ENCODE measurements at regions not wholly inside any gene's neighbourhood (a gene's known extent, or its start where the extent isn't known, plus 50 kb on each side); places are given as distances from the start of the nearest gene placed in this dataset.

DNA sequence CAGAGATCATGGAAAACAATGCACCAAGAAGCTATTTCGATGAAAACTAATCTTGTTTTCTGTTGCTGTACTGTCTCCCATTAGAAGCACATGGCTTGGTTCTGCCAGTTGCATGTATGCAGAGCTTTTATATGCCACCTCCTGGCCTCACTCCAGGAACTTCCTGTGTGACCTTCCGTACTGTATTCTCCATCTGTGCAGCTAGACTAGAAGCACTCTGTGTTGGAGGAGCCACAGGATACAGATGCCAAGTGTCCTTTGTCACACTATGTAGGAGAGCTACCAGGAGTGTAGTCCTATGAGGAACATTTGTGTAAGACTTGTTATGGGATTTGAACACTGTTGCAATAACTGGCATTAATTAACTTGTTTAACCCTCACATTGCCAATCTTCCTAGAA, 503.5 kb upstream of the TPK1 start:
- ChIA-PET POLR2A (no interaction called here), RAD21 (ENCODE audit: unreplicated experiment) (interaction anchor here (0.5 kb wide), 1 partner anchor 85 kb away, joined by 4 read pairs; no protein-coding TSS in a partner anchor), SMC1A (ENCODE audit: uncharacterized antibody, unreplicated experiment) (no interaction called here), CTCF (interaction anchor here (0.9 kb wide), 1 partner anchor 23 kb away, joined by 3 read pairs; no protein-coding TSS in a partner anchor)
- Histone ChIP-seq H3K36me3 (ENCODE audit: control insufficient read depth in 2 of 2, insufficient read depth in 2 of 2, low read length in 1 of 2) (no peaks in the 10 kb centered on the region), H3K9ac (ENCODE audit: control insufficient read depth, insufficient read depth, low read length) (no peak overlapping the region), H4K20me1 (ENCODE audit: control insufficient read depth, insufficient read depth) (no peaks in the 10 kb centered on the region), H3K4me3 (no peak overlapping the region), H3K79me2 (ENCODE audit: control insufficient read depth, insufficient read depth, low read length) (no peaks in the 10 kb centered on the region), H2AFZ (ENCODE audit: control insufficient read depth, low read depth, low read length) (no peak overlapping the region), H3K4me2 (ENCODE audit: control insufficient read depth, insufficient read depth) (no peak overlapping the region), H3K9me3 (replicated peaks; ENCODE audit: control insufficient read depth, insufficient read depth, low read length) (no peaks in the 10 kb centered on the region), H3K27me3 (replicated peaks in 1 of 2; ENCODE audit: control insufficient read depth in 2 of 2, insufficient read depth in 2 of 2, low read length in 1 of 2) (no peaks in the 10 kb centered on the region), H3K27ac (ENCODE audit: control insufficient read depth, insufficient read depth) (no peak overlapping the region), H3K4me1 (ENCODE audit: control insufficient read depth, insufficient read depth, low read length) (no peaks in the 10 kb centered on the region)
- 30% methylated on average over 2 of the region's 2 CpGs for WGBS (ENCODE audit: insufficient coverage, insufficient replicate concordance, low lambda C conversion rate, missing lambda C conversion rate)
- FAIRE-seq (no peak), DNase-seq (ENCODE audit: low read depth, low spot score) (no peak), ATAC-seq (no peak)
- intact Hi-C loops (cut with micrococcal nuclease; ENCODE audit: unreplicated experiment) (no loop called here), in situ Hi-C loops (cut with MboI) (no loop called here)
- BruUV-seq (replicated peaks): no TSS peak
- TF ChIP-seq SMAD5 (IDR thresholded peaks at IDR 0.05; ENCODE audit: low read depth) (no peak), MEF2B (IDR thresholded peaks at IDR 0.05; ENCODE audit: partially characterized antibody, poor library complexity, severe bottlenecking) (no peak), TARDBP (IDR thresholded peaks at IDR 0.05; ENCODE audit: borderline replicate concordance) (no peak), CBX3 (IDR thresholded peaks at IDR 0.05; ENCODE audit: borderline replicate concordance, low read depth) (no peak), SUZ12 (IDR thresholded peaks at IDR 0.05; ENCODE audit: unreplicated experiment) (no peak), HDAC6 (IDR thresholded peaks at IDR 0.05; ENCODE audit: unreplicated experiment) (no peak)
- TF ChIP-seq, protein P1, sequence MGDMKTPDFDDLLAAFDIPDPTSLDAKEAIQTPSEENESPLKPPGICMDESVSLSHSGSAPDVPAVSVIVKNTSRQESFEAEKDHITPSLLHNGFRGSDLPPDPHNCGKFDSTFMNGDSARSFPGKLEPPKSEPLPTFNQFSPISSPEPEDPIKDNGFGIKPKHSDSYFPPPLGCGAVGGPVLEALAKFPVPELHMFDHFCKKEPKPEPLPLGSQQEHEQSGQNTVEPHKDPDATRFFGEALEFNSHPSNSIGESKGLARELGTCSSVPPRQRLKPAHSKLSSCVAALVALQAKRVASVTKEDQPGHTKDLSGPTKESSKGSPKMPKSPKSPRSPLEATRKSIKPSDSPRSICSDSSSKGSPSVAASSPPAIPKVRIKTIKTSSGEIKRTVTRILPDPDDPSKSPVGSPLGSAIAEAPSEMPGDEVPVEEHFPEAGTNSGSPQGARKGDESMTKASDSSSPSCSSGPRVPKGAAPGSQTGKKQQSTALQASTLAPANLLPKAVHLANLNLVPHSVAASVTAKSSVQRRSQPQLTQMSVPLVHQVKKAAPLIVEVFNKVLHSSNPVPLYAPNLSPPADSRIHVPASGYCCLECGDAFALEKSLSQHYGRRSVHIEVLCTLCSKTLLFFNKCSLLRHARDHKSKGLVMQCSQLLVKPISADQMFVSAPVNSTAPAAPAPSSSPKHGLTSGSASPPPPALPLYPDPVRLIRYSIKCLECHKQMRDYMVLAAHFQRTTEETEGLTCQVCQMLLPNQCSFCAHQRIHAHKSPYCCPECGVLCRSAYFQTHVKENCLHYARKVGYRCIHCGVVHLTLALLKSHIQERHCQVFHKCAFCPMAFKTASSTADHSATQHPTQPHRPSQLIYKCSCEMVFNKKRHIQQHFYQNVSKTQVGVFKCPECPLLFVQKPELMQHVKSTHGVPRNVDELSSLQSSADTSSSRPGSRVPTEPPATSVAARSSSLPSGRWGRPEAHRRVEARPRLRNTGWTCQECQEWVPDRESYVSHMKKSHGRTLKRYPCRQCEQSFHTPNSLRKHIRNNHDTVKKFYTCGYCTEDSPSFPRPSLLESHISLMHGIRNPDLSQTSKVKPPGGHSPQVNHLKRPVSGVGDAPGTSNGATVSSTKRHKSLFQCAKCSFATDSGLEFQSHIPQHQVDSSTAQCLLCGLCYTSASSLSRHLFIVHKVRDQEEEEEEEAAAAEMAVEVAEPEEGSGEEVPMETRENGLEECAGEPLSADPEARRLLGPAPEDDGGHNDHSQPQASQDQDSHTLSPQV (IDR thresholded peaks at IDR 0.05): no peak
